Sigmoid colon (tissue), 6 donors: ENCODE measurements at regions not wholly inside any gene's neighbourhood (a gene's known extent, or its start where the extent isn't known, plus 50 kb on each side); places are given as distances from the start of the nearest gene placed in this dataset.

Experiments
- DNase-seq: peaks from one replicate; pipeline ENCODE4 v3.0.0-alpha.2; 2019
- H3K27ac ChIP-seq, 4 donors: fragments of 200-600 bp; sonication (generic); one replicate each; pipeline ENCODE4 v1.5.1; 2016 to 2019; ENCODE audit warnings: mild to moderate bottlenecking in 1 of 4
- H3K27me3 ChIP-seq, 3 donors: fragments of 200-600 bp; sonication (generic); one replicate each; pipeline ENCODE4 v1.5.1; 2019; ENCODE audit warnings: mild to moderate bottlenecking in 1 of 3
- H3K36me3 ChIP-seq, 4 donors: fragments of 200-600 bp; sonication (generic); one replicate each; pipeline ENCODE4 v1.5.1; 2016 to 2019
- H3K4me1 ChIP-seq, 4 donors: fragments of 200-600 bp; sonication (generic); one replicate each; pipeline ENCODE4 v1.5.1; 2017 to 2019
- H3K4me3 ChIP-seq, 4 donors: fragments of 200-600 bp; sonication (generic); one replicate each; pipeline ENCODE4 v1.5.1; 2017 to 2019; ENCODE audit warnings: mild to moderate bottlenecking in 2 of 4, moderate library complexity in 1 of 4
- H3K9me3 ChIP-seq, 4 donors: fragments of 200-600 bp in 3 of 4; sonication (generic) in 3 of 4; one replicate each; pipeline versions ENCODE4 v1.5.1 to v1.6.1; 2013 to 2019
- CTCF ChIP-seq, 4 experiments: fragments of 450-650 bp in 3 of 4; fragments of 200-600 bp in 1 of 4; IDR thresholded peaks; one replicate each; pipeline ENCODE4 v1.5.1; 2016 to 2019; ENCODE audit warnings: antibody characterized with exemption in 4 of 4, mild to moderate bottlenecking in 3 of 4, moderate library complexity in 2 of 4
- EP300 ChIP-seq, 4 donors: sonication (generic); formaldehyde crosslinking; IDR thresholded peaks; one replicate each; pipeline ENCODE4 v1.6.1; 2017; ENCODE audit warnings: antibody characterized with exemption in 4 of 4
- POLR2A ChIP-seq, 2 donors: fragments of 450-650 bp; IDR thresholded peaks; one replicate each; pipeline ENCODE4 v1.6.1; 2016; ENCODE audit warnings: antibody characterized with exemption in 2 of 2, mild to moderate bottlenecking in 2 of 2, moderate library complexity in 2 of 2
- POLR2AphosphoS5 ChIP-seq, 4 donors: sonication (generic); formaldehyde crosslinking; IDR thresholded peaks; one replicate each; pipeline ENCODE4 v1.6.1; 2017; ENCODE audit warnings: antibody characterized with exemption in 4 of 4
- WGBS, 2 donors: extraction: QIAGEN DNeasy Blood & Tissue Kit; methylation state at CpG; one replicate each; pipeline ENCODE4 v1.1.7; 2013; 5-methylcytosine and 5-hydroxymethylcytosine counted together
- intact Hi-C: fragments of 100-400 bp; cut with DNase I; formaldehyde crosslinking; loops from one replicate; pipeline ENCODE4 v1.15.1; 2023
- donor health status: healthy with polysubstance abuse.
- donor health status: healthy.

GRCh38 chr17:22507823-22508222 is 815.5 kb downstream of the KCNJ18 start:
- TF ChIP-seq CTCF (IDR thresholded peaks at IDR 0.05): no peak
- TF ChIP-seq POLR2A (IDR thresholded peaks at IDR 0.05): no peak
- no peak for TF ChIP-seq EP300 (IDR thresholded peaks at IDR 0.05)
- TF ChIP-seq POLR2AphosphoS5 (IDR thresholded peaks at IDR 0.05): no peak

GRCh38 chr17:22510504-22510903 is 818.2 kb downstream of the KCNJ18 start:
- H3K27ac ChIP-seq: no peak overlapping the region
- no peaks in the 10 kb centered on the region for H3K27me3 ChIP-seq
- WGBS, 2 donors: 57 to 59% methylated on average over 7 of the region's 7 CpGs
- DNase-seq: no peak
- no peaks in the 10 kb centered on the region for H3K4me1 ChIP-seq
- no peak for TF ChIP-seq CTCF (IDR thresholded peaks at IDR 0.05)
- no peak for TF ChIP-seq POLR2AphosphoS5 (IDR thresholded peaks at IDR 0.05)
- no peak for TF ChIP-seq POLR2A (IDR thresholded peaks at IDR 0.05)
- no peak for TF ChIP-seq EP300 (IDR thresholded peaks at IDR 0.05)
- H3K4me3 ChIP-seq: no peak overlapping the region
- intact Hi-C loops: no loop called here
- no peaks in the 10 kb centered on the region for H3K36me3 ChIP-seq
- peaks cover 0 to 7% (median 0%) of the 10 kb centered on the region in 4 donors for H3K9me3 ChIP-seq

More at GRCh38 chr17:22507823-22508222, 815.5 kb downstream of the KCNJ18 start:
- H3K4me3 ChIP-seq: no peak overlapping the region
- H3K4me1 ChIP-seq: no peaks in the 10 kb centered on the region
- no peak for DNase-seq
- H3K27me3 ChIP-seq: no peaks in the 10 kb centered on the region
- H3K36me3 ChIP-seq: no peaks in the 10 kb centered on the region
- no peak overlapping the region for H3K27ac ChIP-seq
- intact Hi-C loops: no loop called here
- 60 to 64% methylated on average over 5 of the region's 5 CpGs for WGBS, 2 donors
- peaks cover 0 to 2% (median 0%) of the 10 kb centered on the region in 4 donors for H3K9me3 ChIP-seq

- Histone ChIP-seq H3K36me3 (no peaks in the 10 kb centered on the region), H3K4me1 (no peaks in the 10 kb centered on the region), H3K4me3 (no peak overlapping the region), H3K27me3 (no peaks in the 10 kb centered on the region), H3K27ac (no peak overlapping the region), H3K9me3 (peaks cover 0 to 7% (median 0%) of the 10 kb centered on the region in 4 donors)
- intact Hi-C loops: no loop called here
- no peak for DNase-seq
- 55 to 60% methylated on average over 1 of the region's 1 CpG for WGBS, 2 donors
- TF ChIP-seq EP300 (IDR thresholded peaks at IDR 0.05) (no peak), POLR2AphosphoS5 (IDR thresholded peaks at IDR 0.05) (no peak), CTCF (IDR thresholded peaks at IDR 0.05) (no peak), POLR2A (IDR thresholded peaks at IDR 0.05) (no peak)
These were observed 819.1 kb downstream of the KCNJ18 start for GRCh38 chr17:22511431-22511830.

GRCh38 chr17:22512057-22512456 is 819.7 kb downstream of the KCNJ18 start:
- H3K9me3 ChIP-seq: peaks cover 0 to 7% (median 0%) of the 10 kb centered on the region in 4 donors
- no peaks in the 10 kb centered on the region for H3K4me1 ChIP-seq
- H3K27ac ChIP-seq: no peak overlapping the region
- H3K36me3 ChIP-seq: no peaks in the 10 kb centered on the region
- 66 to 73% methylated on average over 3 of the region's 3 CpGs for WGBS, 2 donors
- H3K27me3 ChIP-seq: no peaks in the 10 kb centered on the region
- DNase-seq: no peak
- intact Hi-C loops: no loop called here
- TF ChIP-seq POLR2AphosphoS5 (IDR thresholded peaks at IDR 0.05) (no peak), CTCF (IDR thresholded peaks at IDR 0.05) (no peak), EP300 (IDR thresholded peaks at IDR 0.05) (no peak), POLR2A (IDR thresholded peaks at IDR 0.05) (no peak)
- H3K4me3 ChIP-seq: no peak overlapping the region

- DNase-seq: no peak
- Histone ChIP-seq H3K27ac (no peak overlapping the region), H3K9me3 (peaks cover 0 to 10% (median 0%) of the 10 kb centered on the region in 4 donors), H3K27me3 (no peaks in the 10 kb centered on the region), H3K4me3 (no peak overlapping the region), H3K36me3 (no peaks in the 10 kb centered on the region), H3K4me1 (no peaks in the 10 kb centered on the region)
- WGBS, 2 donors: 88 to 89% methylated on average over 6 of the region's 6 CpGs
- intact Hi-C loops: no loop called here
- TF ChIP-seq CTCF (IDR thresholded peaks at IDR 0.05) (no peak), POLR2AphosphoS5 (IDR thresholded peaks at IDR 0.05) (no peak), EP300 (IDR thresholded peaks at IDR 0.05) (no peak), POLR2A (IDR thresholded peaks at IDR 0.05) (no peak)
These were observed 820.2 kb downstream of the KCNJ18 start for GRCh38 chr17:22512506-22512905.
